ENCODE measurements at regions not wholly inside any gene's neighbourhood (a gene's known extent, or its start where the extent isn't known, plus 50 kb on each side); places are given as distances from the start of the nearest gene placed in this dataset.

DNA sequence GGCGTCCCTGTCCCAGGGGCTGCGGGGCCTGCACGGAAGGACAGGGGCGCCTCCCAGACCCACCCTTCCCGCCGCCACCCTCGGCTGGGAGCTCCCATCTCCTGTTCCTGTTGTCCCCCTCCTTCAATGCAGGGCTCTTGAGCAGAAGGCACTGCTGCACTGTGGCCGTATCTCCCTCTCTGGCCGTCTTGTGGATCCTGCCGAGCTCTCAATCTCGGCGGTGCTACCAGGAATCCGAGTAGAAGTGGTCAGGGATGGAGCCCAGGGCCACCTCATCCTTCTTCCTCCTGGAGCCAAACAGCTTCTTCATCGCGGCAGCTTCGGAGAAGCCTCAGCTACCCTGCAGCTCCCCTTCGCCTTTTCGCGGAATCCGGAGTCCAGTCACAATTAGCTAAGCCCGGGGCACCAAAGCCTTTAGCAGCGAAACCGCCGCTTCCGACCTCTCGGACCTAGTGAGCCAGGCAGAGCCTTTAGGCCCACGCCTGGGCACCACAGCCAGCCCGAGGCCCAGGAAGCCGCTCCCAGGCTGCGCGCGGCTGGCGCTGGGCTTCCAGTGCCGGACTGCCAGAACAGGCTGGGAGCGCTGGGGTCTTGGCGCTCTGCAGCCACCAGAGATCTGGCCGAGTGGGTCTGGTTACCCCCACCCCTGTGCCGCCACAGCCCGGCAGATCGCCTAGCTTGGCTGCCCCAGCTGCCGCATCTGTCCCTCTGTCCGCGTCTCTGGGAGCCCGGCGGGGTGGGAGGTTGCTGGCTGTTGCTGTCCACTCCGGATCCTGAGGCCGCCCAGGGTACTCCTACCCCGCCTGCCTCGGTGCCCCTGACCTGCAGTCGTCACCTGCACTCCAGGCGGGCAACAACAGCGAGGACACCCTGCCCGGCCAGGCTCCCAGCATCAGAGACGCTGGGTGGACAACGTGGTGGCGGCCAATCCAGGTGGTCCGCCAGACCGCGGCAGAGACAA, 69.1 kb downstream of the ASCL4 start:
- no peak overlapping the region for H4K91ac ChIP-seq (ENCODE audit: low read length)
- H3K4me3 ChIP-seq (ENCODE audit: insufficient read depth in 1 of 2, low read depth in 1 of 2, low read length in 2 of 2) = peak overlapping the region in 1 of 2 experiments; percentile 71
- 3% methylated on average over 59 of the region's 59 CpGs for WGBS
- H2AK5ac ChIP-seq (ENCODE audit: low read length, severe bottlenecking) = no peak overlapping the region
- peak overlapping the region; percentile 18 for H2AFZ ChIP-seq (ENCODE audit: low read depth, low read length)
- H3K14ac ChIP-seq (ENCODE audit: low read length in 2 of 2) = no peak overlapping the region
- no peaks in the 10 kb centered on the region for H3K9me3 ChIP-seq (ENCODE audit: control insufficient read depth, low read length)
- no peak overlapping the region for H4K8ac ChIP-seq (ENCODE audit: low read length)
- H3K9ac ChIP-seq (ENCODE audit: low read length) = peak overlapping the region; percentile 54
- no peak overlapping the region for H2BK15ac ChIP-seq (ENCODE audit: low read depth, poor library complexity, severe bottlenecking)
- no peaks in the 10 kb centered on the region for H3K79me1 ChIP-seq (replicated peaks; ENCODE audit: low read length, poor library complexity, severe bottlenecking)
- H3K4me2 ChIP-seq (ENCODE audit: low read length, poor library complexity, severe bottlenecking) = peak overlapping the region; percentile 8
- DNase-seq = no peak
- no peaks in the 10 kb centered on the region for H3K36me3 ChIP-seq (ENCODE audit: control insufficient read depth in 1 of 2, insufficient read depth in 2 of 2, low read depth in 1 of 2, low read length in 2 of 2)
- H2BK120ac ChIP-seq (ENCODE audit: low read depth, low read length) = no peak overlapping the region
- H3K4me1 ChIP-seq (ENCODE audit: control insufficient read depth, insufficient read depth, low read depth, low read length) = peaks cover 16% of the 10 kb centered on the region
- peaks cover 33 to 50% of the 10 kb centered on the region in 2 experiments for H3K27me3 ChIP-seq (ENCODE audit: control insufficient read depth in 1 of 2, insufficient read depth in 1 of 2, low read length in 2 of 2)
- no peak overlapping the region for H3K27ac ChIP-seq (ENCODE audit: low read length, poor library complexity, severe bottlenecking)
- no peak overlapping the region for H3K4ac ChIP-seq (ENCODE audit: low read depth in 1 of 2, low read length in 2 of 2)
- no peak overlapping the region for H2BK5ac ChIP-seq (ENCODE audit: low read depth, low read length, poor library complexity, severe bottlenecking)
- no peak overlapping the region for H3K23ac ChIP-seq (ENCODE audit: low read length in 2 of 2)
- H2BK12ac ChIP-seq (ENCODE audit: low read length in 2 of 2) = no peak overlapping the region
- no peak overlapping the region for H3K18ac ChIP-seq (ENCODE audit: low read depth in 1 of 2, low read length in 2 of 2)

DNA sequence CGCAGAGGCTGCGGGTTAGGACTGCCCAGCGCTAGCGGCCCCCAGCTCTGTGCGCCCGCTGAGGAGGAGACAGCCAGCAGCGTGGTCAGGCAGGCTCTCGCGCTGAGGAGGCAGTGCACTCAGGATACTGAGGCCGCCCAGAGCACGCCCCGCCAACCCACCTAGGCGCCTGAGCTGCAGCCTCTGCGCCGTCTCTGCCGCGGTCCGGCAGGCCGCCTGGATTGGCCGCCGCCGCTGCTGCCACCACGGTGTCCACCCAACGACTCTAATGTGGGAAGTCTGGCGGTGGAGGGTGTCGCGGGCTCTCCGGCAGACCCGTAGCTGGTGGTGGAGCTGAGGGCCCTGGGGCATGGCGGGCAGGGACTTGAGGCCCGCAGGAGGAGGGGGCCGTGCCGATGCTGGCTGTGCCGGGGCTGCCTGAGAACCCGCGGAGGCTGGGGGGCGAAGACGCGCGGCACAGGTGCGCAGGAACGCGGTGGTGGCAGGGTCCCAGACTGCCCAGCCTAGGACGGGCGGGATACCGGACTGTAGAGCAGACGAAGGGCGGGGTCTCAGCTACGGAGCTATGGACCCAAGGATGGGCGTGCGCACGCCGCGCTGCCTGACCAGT, 69.9 kb downstream of the ASCL4 start:
- Histone ChIP-seq H2BK15ac (ENCODE audit: low read depth, poor library complexity, severe bottlenecking) (no peak overlapping the region), H3K9ac (ENCODE audit: low read length) (peak overlapping the region; percentile 54), H3K4me3 (ENCODE audit: insufficient read depth in 1 of 2, low read depth in 1 of 2, low read length in 2 of 2) (peak overlapping the region in 1 of 2 experiments; percentile 71), H3K79me1 (replicated peaks; ENCODE audit: low read length, poor library complexity, severe bottlenecking) (no peaks in the 10 kb centered on the region), H3K4me2 (ENCODE audit: low read length, poor library complexity, severe bottlenecking) (peak overlapping the region; percentile 8), H3K9me3 (ENCODE audit: control insufficient read depth, low read length) (no peaks in the 10 kb centered on the region), H2BK120ac (ENCODE audit: low read depth, low read length) (no peak overlapping the region), H3K36me3 (ENCODE audit: control insufficient read depth in 1 of 2, insufficient read depth in 2 of 2, low read depth in 1 of 2, low read length in 2 of 2) (no peaks in the 10 kb centered on the region), H4K91ac (ENCODE audit: low read length) (no peak overlapping the region), H4K8ac (ENCODE audit: low read length) (no peak overlapping the region), H3K14ac (ENCODE audit: low read length in 2 of 2) (no peak overlapping the region), H3K27me3 (ENCODE audit: control insufficient read depth in 1 of 2, insufficient read depth in 1 of 2, low read length in 2 of 2) (peaks cover 41 to 57% of the 10 kb centered on the region in 2 experiments), H3K27ac (ENCODE audit: low read length, poor library complexity, severe bottlenecking) (no peak overlapping the region), H2BK12ac (ENCODE audit: low read length in 2 of 2) (no peak overlapping the region), H3K23ac (ENCODE audit: low read length in 2 of 2) (no peak overlapping the region), H2AFZ (ENCODE audit: low read depth, low read length) (no peak overlapping the region), H3K18ac (ENCODE audit: low read depth in 1 of 2, low read length in 2 of 2) (no peak overlapping the region), H3K4ac (ENCODE audit: low read depth in 1 of 2, low read length in 2 of 2) (no peak overlapping the region), H2BK5ac (ENCODE audit: low read depth, low read length, poor library complexity, severe bottlenecking) (no peak overlapping the region), H2AK5ac (ENCODE audit: low read length, severe bottlenecking) (no peak overlapping the region), H3K4me1 (ENCODE audit: control insufficient read depth, insufficient read depth, low read depth, low read length) (peaks cover 16% of the 10 kb centered on the region)
- no peak for DNase-seq
- WGBS = under 1% methylated on average over 37 of the region's 54 CpGs

DNA sequence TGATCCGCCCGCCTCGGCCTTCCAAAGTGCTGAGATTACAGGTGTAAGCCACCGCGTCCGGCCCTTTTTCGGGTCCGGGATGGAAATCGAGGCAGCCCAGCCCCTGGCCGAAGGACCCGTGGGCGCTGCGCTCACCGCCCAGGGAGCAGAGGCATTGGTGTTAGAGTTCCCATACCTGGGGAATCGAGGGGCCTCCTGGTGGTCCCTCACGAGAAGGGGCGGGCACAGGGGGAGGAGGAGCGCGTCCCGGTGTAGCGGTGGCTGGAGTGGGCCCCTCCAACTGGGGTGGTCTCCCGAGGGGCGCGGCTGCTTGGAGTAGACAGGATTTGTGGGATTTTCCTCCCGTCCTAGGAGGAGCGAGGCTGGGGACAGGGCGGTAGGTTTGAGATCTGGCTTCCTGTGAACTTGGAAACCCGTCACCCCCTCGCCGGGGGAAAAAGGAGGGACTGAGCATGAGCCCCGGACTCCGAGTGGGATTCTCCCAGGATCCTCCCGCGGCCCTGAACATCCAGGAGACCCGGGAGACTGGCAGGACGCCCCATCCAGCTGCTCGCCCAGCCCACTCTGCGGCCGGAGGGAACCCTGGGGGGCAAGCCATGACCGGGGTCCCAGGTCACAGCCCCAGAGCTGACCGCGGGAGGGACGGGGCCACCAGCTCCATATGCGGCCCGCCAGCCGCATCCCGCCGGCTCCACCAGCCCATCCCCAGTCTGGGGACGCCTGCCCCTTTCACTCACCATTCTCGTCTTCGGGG, 70.9 kb downstream of the ASCL4 start:
- Histone ChIP-seq H3K4me1 (ENCODE audit: control insufficient read depth, insufficient read depth, low read depth, low read length) (peaks cover 16% of the 10 kb centered on the region), H3K14ac (ENCODE audit: low read length in 2 of 2) (no peak overlapping the region), H3K27ac (ENCODE audit: low read length, poor library complexity, severe bottlenecking) (no peak overlapping the region), H3K27me3 (ENCODE audit: control insufficient read depth in 1 of 2, insufficient read depth in 1 of 2, low read length in 2 of 2) (peaks cover 42 to 57% of the 10 kb centered on the region in 2 experiments), H3K23ac (ENCODE audit: low read length in 2 of 2) (no peak overlapping the region), H4K8ac (ENCODE audit: low read length) (no peak overlapping the region), H3K4me2 (ENCODE audit: low read length, poor library complexity, severe bottlenecking) (no peak overlapping the region), H2BK12ac (ENCODE audit: low read length in 2 of 2) (no peak overlapping the region), H2AK5ac (ENCODE audit: low read length, severe bottlenecking) (no peak overlapping the region), H3K4ac (ENCODE audit: low read depth in 1 of 2, low read length in 2 of 2) (no peak overlapping the region), H3K79me1 (replicated peaks; ENCODE audit: low read length, poor library complexity, severe bottlenecking) (no peaks in the 10 kb centered on the region), H3K9ac (ENCODE audit: low read length) (no peak overlapping the region), H3K36me3 (ENCODE audit: control insufficient read depth in 1 of 2, insufficient read depth in 2 of 2, low read depth in 1 of 2, low read length in 2 of 2) (no peaks in the 10 kb centered on the region), H3K9me3 (ENCODE audit: control insufficient read depth, low read length) (no peaks in the 10 kb centered on the region), H4K91ac (ENCODE audit: low read length) (no peak overlapping the region), H2BK120ac (ENCODE audit: low read depth, low read length) (no peak overlapping the region), H2BK15ac (ENCODE audit: low read depth, poor library complexity, severe bottlenecking) (no peak overlapping the region), H2BK5ac (ENCODE audit: low read depth, low read length, poor library complexity, severe bottlenecking) (no peak overlapping the region), H3K18ac (ENCODE audit: low read depth in 1 of 2, low read length in 2 of 2) (no peak overlapping the region), H2AFZ (ENCODE audit: low read depth, low read length) (no peak overlapping the region), H3K4me3 (ENCODE audit: insufficient read depth in 1 of 2, low read depth in 1 of 2, low read length in 2 of 2) (no peak overlapping the region)
- WGBS = 27% methylated on average over 50 of the region's 51 CpGs
- DNase-seq = no peak
